MM.1S (cell line): ENCODE measurements at regions not wholly inside any gene's neighbourhood (a gene's known extent, or its start where the extent isn't known, plus 50 kb on each side); places are given as distances from the start of the nearest gene placed in this dataset.

Source experiments
- EZH2 ChIP-seq: fragments of 300-600 bp; sonication (generic); optimal IDR thresholded peaks from 2 replicates; pipeline ENCODE3; 2017; ENCODE audit warnings: low read depth, mild to moderate bottlenecking, antibody characterized with exemption, low read length, mixed read lengths
- EZH2phosphoT487 ChIP-seq: fragments of 300-600 bp; sonication (generic); IDR thresholded peaks from 2 replicates; pipeline ENCODE4 v1.6.1; 2018; ENCODE audit warnings: antibody characterized with exemption, low read length
- TF ChIP-seq, protein P1 (sequence below): fragments of 300-600 bp; sonication (generic); IDR thresholded peaks from 2 replicates; pipeline ENCODE4 v1.5.1; 2016; ENCODE audit warnings: antibody characterized with exemption, low read length, mixed read lengths

DNA sequence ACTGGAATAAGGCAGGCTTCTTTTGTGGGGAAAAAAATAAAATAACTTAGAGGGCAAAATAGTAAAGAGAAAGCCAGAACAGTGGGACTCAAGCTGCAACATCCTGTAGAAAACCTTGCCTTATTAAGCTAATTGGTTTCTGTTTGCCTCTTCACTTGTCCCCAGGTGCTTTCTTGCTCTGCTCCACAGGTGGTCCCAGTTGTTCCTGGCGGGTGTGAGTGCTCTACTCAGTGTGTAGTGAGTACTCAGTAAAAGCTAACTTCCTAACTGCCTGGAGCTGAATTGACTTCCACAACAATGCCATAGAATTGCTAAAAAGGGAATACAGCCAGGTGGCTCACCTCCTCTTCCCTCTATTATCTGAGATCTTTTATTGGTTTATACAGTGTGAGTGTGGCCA, 930.2 kb downstream of the C4orf33 start:
- no peak for TF ChIP-seq EZH2phosphoT487
- TF ChIP-seq, protein P1, sequence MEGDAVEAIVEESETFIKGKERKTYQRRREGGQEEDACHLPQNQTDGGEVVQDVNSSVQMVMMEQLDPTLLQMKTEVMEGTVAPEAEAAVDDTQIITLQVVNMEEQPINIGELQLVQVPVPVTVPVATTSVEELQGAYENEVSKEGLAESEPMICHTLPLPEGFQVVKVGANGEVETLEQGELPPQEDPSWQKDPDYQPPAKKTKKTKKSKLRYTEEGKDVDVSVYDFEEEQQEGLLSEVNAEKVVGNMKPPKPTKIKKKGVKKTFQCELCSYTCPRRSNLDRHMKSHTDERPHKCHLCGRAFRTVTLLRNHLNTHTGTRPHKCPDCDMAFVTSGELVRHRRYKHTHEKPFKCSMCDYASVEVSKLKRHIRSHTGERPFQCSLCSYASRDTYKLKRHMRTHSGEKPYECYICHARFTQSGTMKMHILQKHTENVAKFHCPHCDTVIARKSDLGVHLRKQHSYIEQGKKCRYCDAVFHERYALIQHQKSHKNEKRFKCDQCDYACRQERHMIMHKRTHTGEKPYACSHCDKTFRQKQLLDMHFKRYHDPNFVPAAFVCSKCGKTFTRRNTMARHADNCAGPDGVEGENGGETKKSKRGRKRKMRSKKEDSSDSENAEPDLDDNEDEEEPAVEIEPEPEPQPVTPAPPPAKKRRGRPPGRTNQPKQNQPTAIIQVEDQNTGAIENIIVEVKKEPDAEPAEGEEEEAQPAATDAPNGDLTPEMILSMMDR: no peak
- TF ChIP-seq EZH2: no peak
